Epidermal melanocyte (primary cell): ENCODE measurements at regions not wholly inside any gene's neighbourhood (a gene's known extent, or its start where the extent isn't known, plus 50 kb on each side); places are given as distances from the start of the nearest gene placed in this dataset.
"Not testable (repeated sequence)": the region's sequence is repeated elsewhere in the genome, so short reads cannot be mapped to it uniquely, and the experiment has no call there.

Experiments used
- DNase-seq: peaks from one replicate; pipeline ENCODE4 v3.0.0; 2011; ENCODE audit warnings: low spot score; ENCODE audit not compliant: insufficient read length

- DNase-seq: no peak
These were observed 327.1 kb upstream of the GALNT5 start for GRCh38 chr2:156930423-156930822.

- DNase-seq: no peak
These were observed 323.8 kb upstream of the GALNT5 start for GRCh38 chr2:156933645-156934225.

GRCh38 chr2:156935616-156936015 lies 321.9 kb upstream of the GALNT5 start:
- no peak for DNase-seq

GRCh38 chr2:156937430-156937829 lies 320.1 kb upstream of the GALNT5 start:
- no peak for DNase-seq

- no peak for DNase-seq
These were observed 312.6 kb upstream of the GALNT5 start for GRCh38 chr2:156944871-156945270.

GRCh38 chr2:156947261-156947660 lies 310.2 kb upstream of the GALNT5 start:
- DNase-seq: no peak

GRCh38 chr2:156955701-156956100 lies 301.8 kb upstream of the GALNT5 start:
- no peak for DNase-seq

GRCh38 chr2:156956161-156956560 lies 301.3 kb upstream of the GALNT5 start:
- no peak for DNase-seq

GRCh38 chr2:156958374-156958773 lies 299.1 kb upstream of the GALNT5 start:
- no peak for DNase-seq

- DNase-seq: no peak
These were observed 298.0 kb upstream of the GALNT5 start for GRCh38 chr2:156959481-156959880.

- DNase-seq: no peak
These were observed 274.9 kb upstream of the GALNT5 start for GRCh38 chr2:156982615-156983014.

GRCh38 chr2:156986339-156986988 lies 271.0 kb upstream of the GALNT5 start:
- no peak for DNase-seq

- no peak for DNase-seq
These were observed 257.8 kb upstream of the GALNT5 start for GRCh38 chr2:156999661-157000060.

GRCh38 chr2:157004789-157005188 lies 252.7 kb upstream of the GALNT5 start:
- no peak for DNase-seq

- DNase-seq: no peak
These were observed 242.4 kb upstream of the GALNT5 start for GRCh38 chr2:157015015-157015575.

GRCh38 chr2:157023264-157023663 lies 234.2 kb upstream of the GALNT5 start:
- not testable (repeated sequence) for DNase-seq

- DNase-seq: no peak
These were observed 233.4 kb upstream of the GALNT5 start for GRCh38 chr2:157024129-157024528.

GRCh38 chr2:157032017-157032416 lies 225.5 kb upstream of the GALNT5 start:
- DNase-seq: peak; percentile 31

- no peak for DNase-seq
These were observed 220.8 kb upstream of the GALNT5 start for GRCh38 chr2:157036726-157037125.

- no peak for DNase-seq
These were observed 213.7 kb upstream of the GALNT5 start for GRCh38 chr2:157043786-157044185.

- DNase-seq: no peak
These were observed 211.1 kb upstream of the GALNT5 start for GRCh38 chr2:157046396-157046795.

- no peak for DNase-seq
These were observed 204.8 kb upstream of the GALNT5 start for GRCh38 chr2:157052685-157053224.

GRCh38 chr2:157053876-157054275 lies 203.6 kb upstream of the GALNT5 start:
- no peak for DNase-seq
